OCI-LY1 (cell line): ENCODE measurements at regions not wholly inside any gene's neighbourhood (a gene's known extent, or its start where the extent isn't known, plus 50 kb on each side); places are given as distances from the start of the nearest gene placed in this dataset.
"Not testable (repeated sequence)": the region's sequence is repeated elsewhere in the genome, so short reads cannot be mapped to it uniquely, and the experiment has no call there.

Experiments used
- H2AFZ ChIP-seq: fragments of 200-600 bp; sonication (generic), shearing (Covaris generic); 2 replicates; pipeline ENCODE4 v1.6.0; 2014; ENCODE audit warnings: antibody characterized with exemption, mild to moderate bottlenecking, low read length
- H3F3A ChIP-seq: fragments of 200-600 bp; sonication (generic), shearing (Covaris generic); 2 replicates; pipeline ENCODE4 v1.6.0; 2014; ENCODE audit warnings: mild to moderate bottlenecking, antibody characterized with exemption, low read length, moderate library complexity; ENCODE audit not compliant: insufficient read depth
- H3K27ac ChIP-seq: fragments of 200-600 bp; sonication (generic); 2 replicates; pipeline ENCODE4 v1.5.1; 2014; ENCODE audit warnings: low read length, mixed run types, mild to moderate bottlenecking, low read depth; ENCODE audit not compliant: poor library complexity, severe bottlenecking
- H3K27me3 ChIP-seq: fragments of 200-600 bp; sonication (generic); 2 replicates; pipeline ENCODE4 v1.6.0; 2014; ENCODE audit warnings: antibody characterized with exemption, mild to moderate bottlenecking, low read length, moderate library complexity; ENCODE audit not compliant: insufficient read depth
- H3K36me3 ChIP-seq: fragments of 200-600 bp; sonication (generic); 2 replicates; pipeline ENCODE4 v1.6.1; 2014; ENCODE audit warnings: mild to moderate bottlenecking, antibody characterized with exemption, low read length, moderate library complexity, mixed read lengths; ENCODE audit not compliant: insufficient read depth
- H3K4me1 ChIP-seq: fragments of 200-600 bp; sonication (generic); 2 replicates; pipeline ENCODE4 v1.5.1; 2014; ENCODE audit warnings: mild to moderate bottlenecking, low read length, moderate library complexity; ENCODE audit not compliant: insufficient read depth, severe bottlenecking
- H3K4me2 ChIP-seq: fragments of 200-600 bp; sonication (generic), shearing (Covaris generic); 2 replicates; pipeline ENCODE4 v1.6.1; 2014; ENCODE audit warnings: low read length
- H3K4me3 ChIP-seq: fragments of 200-600 bp; sonication (generic); 2 replicates; pipeline ENCODE4 v1.5.1; 2014; ENCODE audit warnings: low read length, low read depth, mild to moderate bottlenecking, mixed read lengths; ENCODE audit not compliant: poor library complexity, severe bottlenecking
- H3K79me2 ChIP-seq: fragments of 200-600 bp; shearing (Covaris generic); 2 replicates; pipeline ENCODE4 v1.6.1; 2016; ENCODE audit warnings: mixed run types, low read length, mixed read lengths; ENCODE audit not compliant: insufficient read depth
- H3K9ac ChIP-seq: fragments of 200-600 bp; sonication (generic), shearing (Covaris generic); 2 replicates; pipeline ENCODE4 v1.6.1; 2014; ENCODE audit warnings: mild to moderate bottlenecking, low read length, mixed read lengths
- H3K9me2 ChIP-seq: fragments of 200-600 bp; sonication (generic), shearing (Covaris generic); 2 replicates; pipeline ENCODE4 v1.6.1; 2014; ENCODE audit warnings: low read depth, mild to moderate bottlenecking, low read length, mixed read lengths
- H3K9me3 ChIP-seq: fragments of 200-600 bp; shearing (Covaris generic); 2 replicates; pipeline ENCODE4 v1.6.1; 2014; ENCODE audit warnings: low read length, mixed read lengths
- H4K20me1 ChIP-seq: fragments of 200-600 bp; sonication (generic), shearing (Covaris generic); 2 replicates; pipeline ENCODE4 v1.6.0; 2016; ENCODE audit warnings: mild to moderate bottlenecking, low read length; ENCODE audit not compliant: insufficient read depth
- CTCF ChIP-seq: fragments of 200-600 bp; sonication (generic), shearing (Covaris generic); IDR thresholded peaks from 2 replicates; pipeline ENCODE4 v1.5.1; 2017; ENCODE audit warnings: mild to moderate bottlenecking, antibody characterized with exemption, low read length, moderate library complexity, mixed read lengths
- EZH2 ChIP-seq: fragments of 200-600 bp; sonication (generic), shearing (Covaris generic); IDR thresholded peaks from 2 replicates; pipeline ENCODE4 v1.8.0; 2017; ENCODE audit warnings: borderline replicate concordance, mixed run types, mild to moderate bottlenecking, antibody characterized with exemption, low read length, moderate library complexity, mixed read lengths

- H3K4me2 ChIP-seq, result no peak overlapping the region
- no peaks in the 10 kb centered on the region for H3K27me3 ChIP-seq
- no peaks in the 10 kb centered on the region for H3K4me1 ChIP-seq
- H3K27ac ChIP-seq, result no peak overlapping the region
- no peaks in the 10 kb centered on the region for H4K20me1 ChIP-seq
- H3K79me2 ChIP-seq, result no peaks in the 10 kb centered on the region
- no peaks in the 10 kb centered on the region for H3F3A ChIP-seq
- H3K36me3 ChIP-seq, result no peaks in the 10 kb centered on the region
- no peaks in the 10 kb centered on the region for H3K9me3 ChIP-seq
- no peak overlapping the region for H3K4me3 ChIP-seq
- TF ChIP-seq CTCF, result no peak
- TF ChIP-seq EZH2, result no peak
- no peaks in the 10 kb centered on the region for H3K9me2 ChIP-seq
- H2AFZ ChIP-seq, result no peak overlapping the region
- no peak overlapping the region for H3K9ac ChIP-seq
These were observed 652.3 kb downstream of the ETS1 start for GRCh38 chr11:127935081-127935480.

DNA sequence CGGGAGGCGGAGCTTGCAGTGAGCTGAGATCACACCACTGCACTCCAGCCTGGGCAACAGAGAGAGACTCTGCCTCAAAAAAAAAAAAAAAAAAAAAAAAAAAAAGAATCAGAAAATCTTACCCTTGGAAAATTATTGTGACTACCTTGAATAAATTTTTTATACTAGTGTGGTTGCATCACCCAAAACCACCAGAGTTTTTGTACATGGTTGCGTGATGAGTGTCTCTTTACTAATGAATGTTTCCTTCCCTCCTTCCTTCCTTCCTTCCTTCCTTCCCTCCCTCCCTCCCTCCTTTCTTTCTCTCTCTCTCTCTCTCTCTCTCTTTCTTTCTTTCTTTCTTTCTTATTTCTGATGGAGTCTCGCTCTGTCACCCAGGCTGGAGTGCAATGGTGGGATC is 653.4 kb downstream of the ETS1 start:
- H3F3A ChIP-seq, H3K9me3 ChIP-seq, H3K4me3 ChIP-seq, H3K27me3 ChIP-seq, H3K9me2 ChIP-seq, H3K79me2 ChIP-seq, H2AFZ ChIP-seq, H3K27ac ChIP-seq, H3K36me3 ChIP-seq, H3K4me2 ChIP-seq, H4K20me1 ChIP-seq, H3K9ac ChIP-seq, H3K4me1 ChIP-seq: not testable (repeated sequence)

DNA sequence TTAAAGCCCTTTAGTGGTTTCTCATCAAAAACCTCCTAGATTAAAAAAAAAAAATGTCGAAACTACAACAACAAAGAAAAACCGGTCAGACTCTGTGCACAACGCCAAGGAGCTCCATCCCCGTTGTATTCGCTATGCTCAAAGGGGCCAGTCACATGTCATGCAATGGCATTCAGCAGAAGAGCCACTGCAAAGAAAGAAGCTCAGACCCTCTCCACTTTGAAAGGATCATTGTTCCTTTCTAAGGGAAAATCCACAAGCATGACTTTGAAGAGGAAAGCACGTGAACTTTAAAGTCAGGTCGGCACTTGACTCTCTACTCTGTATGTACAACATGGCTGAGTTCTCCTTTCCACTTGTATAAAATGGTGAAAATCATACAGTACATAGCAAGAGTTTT is 655.6 kb downstream of the ETS1 start:
- H3K27ac ChIP-seq, result no peak overlapping the region
- H3K4me3 ChIP-seq, result no peak overlapping the region
- no peaks in the 10 kb centered on the region for H3K9me2 ChIP-seq
- no peaks in the 10 kb centered on the region for H3K9me3 ChIP-seq
- no peaks in the 10 kb centered on the region for H3K4me1 ChIP-seq
- H3K9ac ChIP-seq, result no peak overlapping the region
- no peaks in the 10 kb centered on the region for H3F3A ChIP-seq
- H3K36me3 ChIP-seq, result no peaks in the 10 kb centered on the region
- TF ChIP-seq CTCF, result no peak
- TF ChIP-seq EZH2, result no peak
- no peak overlapping the region for H2AFZ ChIP-seq
- H3K27me3 ChIP-seq, result no peaks in the 10 kb centered on the region
- no peaks in the 10 kb centered on the region for H4K20me1 ChIP-seq
- H3K79me2 ChIP-seq, result no peaks in the 10 kb centered on the region
- H3K4me2 ChIP-seq, result no peak overlapping the region

DNA sequence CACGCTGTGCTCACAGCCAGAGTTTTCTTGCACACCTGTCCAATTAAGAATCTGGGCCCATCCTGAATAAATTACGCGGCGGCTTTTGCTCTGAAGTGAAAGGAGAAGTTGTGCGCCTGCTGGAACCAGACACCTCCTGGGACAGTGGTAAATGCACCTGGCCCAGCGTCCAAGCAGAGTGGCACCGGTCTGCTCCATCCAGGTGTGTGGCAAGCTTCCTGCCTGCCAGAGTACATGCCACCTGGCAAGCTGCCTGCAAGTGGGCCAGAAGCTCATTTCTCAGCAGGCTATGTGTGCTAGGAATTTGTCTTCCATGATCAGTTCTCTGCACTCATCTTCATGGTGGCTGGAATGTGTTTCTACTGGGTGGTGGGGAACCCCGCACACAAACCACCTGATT is 660.6 kb downstream of the ETS1 start:
- H3K4me3 ChIP-seq, result no peak overlapping the region
- H3K36me3 ChIP-seq, result no peaks in the 10 kb centered on the region
- H3K79me2 ChIP-seq, result no peaks in the 10 kb centered on the region
- no peaks in the 10 kb centered on the region for H3K4me1 ChIP-seq
- H3K27me3 ChIP-seq, result no peaks in the 10 kb centered on the region
- H3K9me2 ChIP-seq, result no peaks in the 10 kb centered on the region
- no peaks in the 10 kb centered on the region for H3K9me3 ChIP-seq
- no peak overlapping the region for H2AFZ ChIP-seq
- H3K9ac ChIP-seq, result no peak overlapping the region
- TF ChIP-seq CTCF, result no peak
- TF ChIP-seq EZH2, result no peak
- no peak overlapping the region for H3K27ac ChIP-seq
- no peaks in the 10 kb centered on the region for H4K20me1 ChIP-seq
- no peak overlapping the region for H3K4me2 ChIP-seq
- H3F3A ChIP-seq, result no peaks in the 10 kb centered on the region
